ENCODE measurements at regions not wholly inside any gene's neighbourhood (a gene's known extent, or its start where the extent isn't known, plus 50 kb on each side); places are given as distances from the start of the nearest gene placed in this dataset.
"Not testable (repeated sequence)": the region's sequence is repeated elsewhere in the genome, so short reads cannot be mapped to it uniquely, and the experiment has no call there.

GRCh38 chr12:42708374-42708773 is 118.8 kb upstream of the PRICKLE1 start:
- not testable (repeated sequence) for DNase-seq (ENCODE audit: low read depth)

- no peak for DNase-seq (ENCODE audit: low read depth)
These were observed 118.0 kb upstream of the PRICKLE1 start for GRCh38 chr12:42707312-42708226.

- no peak for DNase-seq (ENCODE audit: low read depth)
These were observed 116.8 kb upstream of the PRICKLE1 start for GRCh38 chr12:42706321-42706720.

GRCh38 chr12:42705863-42706262 is 116.3 kb upstream of the PRICKLE1 start:
- peak; percentile 83 for DNase-seq (ENCODE audit: low read depth)

DNA sequence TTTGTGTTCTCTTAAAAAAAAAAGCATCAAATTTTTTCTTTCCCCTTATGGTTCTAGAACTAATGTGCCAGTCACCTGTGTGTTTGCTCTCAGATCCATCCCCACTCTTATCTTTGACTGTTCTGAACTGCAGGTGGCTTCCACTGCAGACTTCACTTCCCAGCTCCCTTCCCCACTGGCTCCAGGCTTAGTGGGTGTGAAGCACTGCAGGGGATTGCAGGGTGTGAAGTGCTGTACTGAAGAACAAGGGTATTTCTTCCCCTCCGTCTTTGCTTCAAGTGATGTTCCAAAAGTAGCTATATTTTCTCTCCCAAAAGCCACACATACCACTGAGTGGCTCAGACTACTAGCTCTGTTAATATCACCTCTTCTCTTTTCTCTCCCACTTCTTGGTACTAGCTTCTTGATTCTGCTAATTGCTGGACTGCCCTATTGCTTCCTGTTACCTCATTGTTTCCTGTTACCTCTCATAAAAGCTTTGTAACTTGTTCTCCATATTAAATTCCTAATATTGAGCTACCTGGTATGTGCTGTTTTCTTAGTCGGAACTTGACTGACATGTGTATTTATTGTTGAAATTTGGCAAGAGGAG is 115.4 kb upstream of the PRICKLE1 start:
- no peak for DNase-seq (ENCODE audit: low read depth)

- no peak for DNase-seq (ENCODE audit: low read depth)
These were observed 114.8 kb upstream of the PRICKLE1 start for GRCh38 chr12:42704340-42704739.

DNA sequence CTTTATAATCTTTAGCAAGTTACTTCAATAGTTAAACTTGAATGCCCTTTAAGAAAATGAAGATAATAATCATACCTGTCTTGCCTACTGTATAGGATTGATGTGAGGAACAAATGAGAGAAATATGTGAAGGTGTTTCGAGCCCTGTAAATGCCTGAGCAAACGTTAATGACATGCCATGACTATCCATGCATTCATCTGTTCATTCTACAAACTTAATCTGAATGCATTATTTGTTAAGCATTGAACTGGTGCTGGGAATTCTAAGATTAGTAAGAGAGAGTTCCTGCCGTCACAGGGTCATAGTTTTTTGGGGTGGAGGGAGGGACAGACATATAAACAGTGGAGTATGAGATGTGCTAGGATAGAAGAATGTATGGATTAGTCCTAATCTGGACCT is 111.5 kb upstream of the PRICKLE1 start:
- DNase-seq (ENCODE audit: low read depth) = no peak

DNA sequence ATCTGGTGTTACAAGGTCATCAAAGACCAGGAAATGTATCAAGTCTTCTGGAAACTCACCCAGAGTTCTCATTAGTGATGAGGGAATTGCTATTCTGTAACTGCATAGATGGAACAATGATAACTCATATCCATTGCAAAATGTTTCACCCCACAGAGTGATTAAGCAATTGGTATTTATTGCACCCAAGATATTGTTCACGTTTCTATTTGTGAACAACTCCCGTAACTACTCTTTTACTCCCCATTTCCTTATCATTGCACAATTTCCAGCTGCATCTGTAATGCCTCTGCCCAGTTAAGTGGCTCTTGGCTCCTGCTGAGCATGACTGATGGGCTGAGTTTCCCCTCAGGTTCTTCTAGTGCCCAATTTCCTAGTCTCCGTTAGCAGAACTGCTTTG is 108.7 kb upstream of the PRICKLE1 start:
- DNase-seq (ENCODE audit: low read depth) = peak; percentile 37

DNA sequence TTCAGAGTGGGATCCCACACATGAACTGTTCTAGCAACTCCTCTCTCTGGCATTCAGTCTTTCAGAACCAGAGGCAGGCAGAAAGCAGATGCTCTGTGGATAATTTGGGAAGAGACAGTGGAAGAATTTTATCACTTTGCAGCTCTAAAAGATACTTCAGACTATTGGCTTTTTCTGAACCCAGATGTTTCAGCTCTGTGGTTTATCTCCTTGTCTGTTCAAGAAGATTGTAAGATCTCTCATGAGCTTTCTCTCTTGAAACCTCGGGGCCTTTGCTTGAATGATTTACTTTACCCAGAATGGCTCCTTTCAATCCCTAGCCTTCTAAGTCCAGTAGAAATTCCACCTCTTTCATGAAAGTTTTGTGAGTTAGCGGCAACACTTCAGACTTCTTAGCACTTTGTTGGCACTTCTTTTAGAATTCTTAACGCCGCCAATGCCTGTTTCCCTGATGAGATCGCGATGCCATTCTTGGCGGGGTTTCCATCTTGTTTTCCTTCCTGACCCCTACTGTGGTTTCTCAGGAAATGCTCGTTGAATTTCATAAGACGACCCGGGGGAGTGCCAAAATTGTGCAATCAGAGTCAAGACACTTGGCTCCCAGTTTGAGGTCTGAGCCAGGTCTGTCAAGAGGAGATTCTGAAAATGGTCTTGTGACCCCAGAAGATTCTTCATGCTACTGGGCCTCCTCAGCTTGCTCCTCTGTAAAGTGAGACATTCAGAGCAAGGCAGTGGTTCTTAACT is 107.0 kb upstream of the PRICKLE1 start:
- DNase-seq (ENCODE audit: low read depth) = peak; percentile 56

DNA sequence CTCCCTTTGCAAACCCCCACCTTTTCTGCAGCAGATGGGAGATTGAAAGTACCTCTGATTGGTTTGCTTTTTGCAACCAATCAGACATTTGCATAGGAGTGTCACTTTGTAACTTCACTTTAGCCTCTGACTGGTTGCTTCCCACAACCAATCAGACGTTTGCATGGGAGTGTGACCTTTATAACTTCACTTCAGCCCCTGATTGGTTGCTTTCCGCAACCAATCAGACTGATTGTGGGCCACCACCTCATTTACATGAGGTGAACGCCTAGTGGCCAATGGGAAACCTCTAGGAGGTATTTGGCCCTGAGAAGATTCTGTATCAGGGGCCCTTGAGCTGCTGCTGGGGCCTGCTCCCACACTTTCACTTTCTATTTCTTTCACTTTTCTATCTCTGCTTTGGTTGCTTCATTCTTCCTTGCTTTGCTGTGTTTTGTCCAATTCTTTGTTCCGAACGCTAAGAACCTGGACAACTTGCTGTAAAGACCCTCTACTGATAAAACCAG is 106.0 kb upstream of the PRICKLE1 start:
- no peak for DNase-seq (ENCODE audit: low read depth)

DNA sequence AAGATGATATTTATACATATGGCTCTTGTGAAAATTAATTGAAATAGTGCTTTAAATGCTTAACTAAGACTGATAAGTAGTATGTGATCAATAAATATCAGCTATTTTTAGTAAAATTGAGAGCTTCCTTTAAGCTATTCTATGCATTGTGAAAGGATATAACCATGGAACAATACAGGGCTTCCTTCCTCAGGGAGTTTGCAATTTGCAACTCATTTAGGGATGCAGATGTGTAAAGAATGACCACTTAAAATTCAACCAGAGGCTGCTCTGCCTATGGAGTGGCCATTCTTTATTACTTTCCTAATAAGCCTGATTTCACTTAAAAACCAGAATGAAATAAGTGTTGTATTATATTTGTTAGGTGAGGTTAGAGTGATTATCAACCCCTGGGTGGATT is 103.2 kb upstream of the PRICKLE1 start:
- no peak for DNase-seq (ENCODE audit: low read depth)

GRCh38 chr12:42691991-42692557 is 102.5 kb upstream of the PRICKLE1 start:
- no peak for DNase-seq (ENCODE audit: low read depth)

DNA sequence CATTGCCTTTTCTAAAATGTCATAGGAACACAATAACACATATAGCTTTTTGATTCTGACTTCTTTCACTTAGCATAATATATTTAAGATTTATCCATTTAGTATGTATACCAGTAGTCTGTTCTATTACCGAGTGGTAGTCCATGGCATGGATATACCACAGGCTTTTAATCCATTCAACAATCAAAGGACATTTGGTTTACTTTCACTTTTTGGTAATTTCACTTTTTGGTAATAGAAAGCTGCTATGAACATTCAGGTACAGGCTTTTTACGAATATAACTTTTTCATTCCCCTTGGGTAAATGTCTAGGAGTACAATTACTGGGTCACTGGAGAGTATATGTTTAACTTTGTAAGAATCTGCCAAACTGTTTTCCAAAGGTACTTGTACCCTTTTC is 100.7 kb upstream of the PRICKLE1 start:
- no peak for DNase-seq (ENCODE audit: low read depth)

GRCh38 chr12:42689699-42690098 is 100.2 kb upstream of the PRICKLE1 start:
- DNase-seq (ENCODE audit: low read depth) = no peak

- DNase-seq (ENCODE audit: low read depth) = no peak
These were observed 97.1 kb upstream of the PRICKLE1 start for GRCh38 chr12:42686514-42687172.

GRCh38 chr12:42684802-42685071 is 95.2 kb upstream of the PRICKLE1 start:
- DNase-seq (ENCODE audit: low read depth) = no peak

GRCh38 chr12:42683933-42684801 is 94.6 kb upstream of the PRICKLE1 start:
- DNase-seq (ENCODE audit: low read depth) = no peak

GRCh38 chr12:42683266-42683665 is 93.7 kb upstream of the PRICKLE1 start:
- DNase-seq (ENCODE audit: low read depth) = no peak

- no peak for DNase-seq (ENCODE audit: low read depth)
These were observed 89.9 kb upstream of the PRICKLE1 start for GRCh38 chr12:42679466-42679865.

DNA sequence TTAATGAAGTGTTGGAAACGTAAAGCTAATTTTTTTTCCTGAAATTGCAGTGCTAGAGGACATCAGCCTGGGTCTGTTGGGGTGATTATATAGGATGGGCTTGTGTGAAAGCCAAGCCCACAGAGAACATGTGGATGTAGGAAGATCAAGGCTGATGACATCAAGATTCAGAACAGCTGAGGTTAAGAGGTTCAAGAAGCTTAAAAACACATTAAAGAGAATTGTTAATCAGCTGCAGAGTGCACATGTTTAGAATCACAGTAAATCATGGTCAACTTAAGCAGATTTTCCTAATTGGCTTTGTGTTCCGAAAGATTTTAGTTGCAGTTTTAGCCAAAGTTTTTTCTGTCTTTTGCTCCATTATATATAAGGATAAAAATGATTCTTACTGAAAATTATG is 87.9 kb upstream of the PRICKLE1 start:
- DNase-seq (ENCODE audit: low read depth) = no peak

DNA sequence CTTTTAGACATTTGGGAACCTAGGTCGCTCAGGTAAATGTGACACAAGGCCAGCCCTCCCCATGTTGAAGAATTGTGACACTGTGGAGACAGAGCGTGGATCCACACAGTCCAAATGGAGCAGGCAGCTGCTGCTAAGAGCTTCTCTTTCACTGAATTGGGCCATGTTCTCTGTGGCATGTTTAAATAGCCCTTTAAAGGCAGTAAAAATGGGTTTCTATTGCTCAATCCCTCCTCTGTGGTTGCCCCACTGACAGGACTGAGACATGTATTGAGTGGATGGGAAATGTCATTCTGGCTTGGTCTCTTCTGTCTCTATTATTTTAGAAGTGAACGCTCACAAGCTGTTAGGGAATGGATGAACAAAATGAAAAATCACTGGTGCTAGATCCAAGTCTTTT is 84.0 kb upstream of the PRICKLE1 start:
- no peak for DNase-seq (ENCODE audit: low read depth)

All from fibroblast of the conjunctiva (primary cell).